PC-3 (cell line): ENCODE measurements at regions not wholly inside any gene's neighbourhood (a gene's known extent, or its start where the extent isn't known, plus 50 kb on each side); places are given as distances from the start of the nearest gene placed in this dataset.

ENCODE experiments used
- ATAC-seq: fragments of 200-7000 bp; cut with Tn5 transposase; 2 replicates; pipeline ENCODE4 v1.9.1; 2020; ENCODE audit warnings: mild to moderate bottlenecking, moderate library complexity
- BruUV-seq: library from RNA; stranded (reverse); fragments of 400-500 nt; replicated peaks from 2 replicates; lab custom pipeline; 2021; lab: Mats Ljungman, UMichigan
- CTCF ChIA-PET: fragments of 300-600 bp; sonication (Branson Sonifier 250); formaldehyde crosslinking; loops from one replicate; lab custom pipeline; 2022; ENCODE audit warnings: antibody characterized with exemption; lab: Charles Lee
- POLR2A ChIA-PET: fragments of 300-600 bp; sonication (Branson Sonifier 250); formaldehyde crosslinking; loops from one replicate; lab custom pipeline; 2022; ENCODE audit warnings: antibody characterized with exemption; ENCODE audit not compliant: unreplicated experiment; lab: Charles Lee
- DNase-seq: peaks from one replicate; pipeline ENCODE4 v3.0.0-alpha.2; 2015
- H2AFZ ChIP-seq: fragments of 300-600 bp; sonication (generic); 2 replicates; pipeline ENCODE4 v1.6.0; 2016; ENCODE audit warnings: antibody characterized with exemption, low read length
- H3F3A ChIP-seq: fragments of 300-600 bp; sonication (generic); one replicate; pipeline ENCODE4 v1.6.0; 2017; ENCODE audit warnings: antibody characterized with exemption, low read length, control low read depth, mild to moderate bottlenecking; ENCODE audit not compliant: unreplicated experiment
- H3K27ac ChIP-seq: fragments of 300-600 bp; sonication (generic); 2 replicates; pipeline ENCODE4 v1.5.1; 2016; ENCODE audit warnings: mild to moderate bottlenecking, low read length
- H3K27me3 ChIP-seq: fragments of 300-600 bp; sonication (generic); 2 replicates; pipeline ENCODE4 v1.6.1; 2016; ENCODE audit warnings: low read length, mixed read lengths
- H3K36me3 ChIP-seq: fragments of 300-600 bp; sonication (generic); 2 replicates; pipeline ENCODE4 v1.6.1; 2016; ENCODE audit warnings: low read depth, mixed run types, low read length, mixed read lengths
- H3K4me1 ChIP-seq: fragments of 300-600 bp; sonication (generic); 2 replicates; pipeline ENCODE4 v1.5.1; 2016; ENCODE audit warnings: low read length; ENCODE audit not compliant: insufficient read depth
- H3K4me2 ChIP-seq: fragments of 300-600 bp; sonication (generic); 2 replicates; pipeline ENCODE4 v1.6.0; 2016; ENCODE audit warnings: low read length
- H3K4me3 ChIP-seq: fragments of 300-600 bp; sonication (generic); 2 replicates; pipeline ENCODE4 v1.5.1; 2016; ENCODE audit warnings: mild to moderate bottlenecking, low read length, mixed read lengths
- H3K79me2 ChIP-seq: fragments of 300-600 bp; sonication (generic); 2 replicates; pipeline ENCODE4 v1.6.1; 2017; ENCODE audit warnings: low read length, mixed read lengths
- H3K9ac ChIP-seq: fragments of 300-600 bp; sonication (generic); 2 replicates; pipeline ENCODE4 v1.6.0; 2016; ENCODE audit warnings: mild to moderate bottlenecking, low read length
- H3K9me2 ChIP-seq: fragments of 300-600 bp; sonication (generic); replicated peaks from 2 replicates; pipeline ENCODE4 v1.6.1; 2016; ENCODE audit warnings: mixed run types, low read length, mixed read lengths
- H3K9me3 ChIP-seq: fragments of 300-600 bp; sonication (generic); 2 replicates; pipeline ENCODE4 v1.6.1; 2016; ENCODE audit warnings: low read length, mixed read lengths
- H4K20me1 ChIP-seq: fragments of 300-600 bp; sonication (generic); 2 replicates; pipeline ENCODE4 v1.6.1; 2016; ENCODE audit warnings: low read length, mixed read lengths
- CTCF ChIP-seq: fragments of 300-600 bp; sonication (generic); conservative IDR thresholded peaks from 2 replicates; pipeline ENCODE4 v1.5.1; 2017; ENCODE audit warnings: antibody characterized with exemption, low read depth, mild to moderate bottlenecking, low read length
- EZH2 ChIP-seq: fragments of 300-600 bp; sonication (generic); IDR thresholded peaks from one replicate; pipeline ENCODE4 v1.6.1; 2017; ENCODE audit warnings: antibody characterized with exemption, mild to moderate bottlenecking, low read length; ENCODE audit not compliant: unreplicated experiment
- EZH2phosphoT487 ChIP-seq: fragments of 300-600 bp; sonication (generic); IDR thresholded peaks from 2 replicates; pipeline ENCODE4 v1.6.1; 2018; ENCODE audit warnings: mild to moderate bottlenecking, antibody characterized with exemption, low read length, borderline replicate concordance
- intact Hi-C: fragments of 100-400 bp; cut with micrococcal nuclease; formaldehyde crosslinking; loops from 2 replicates; pipeline ENCODE4 v1.9.0; 2023

- intact Hi-C loops: no loop called here
- H4K20me1 ChIP-seq: no peaks in the 10 kb centered on the region
- DNase-seq (no peak), ATAC-seq (no peak)
- POLR2A ChIA-PET: no interaction called here
- H3K4me1 ChIP-seq: no peaks in the 10 kb centered on the region
- no peak overlapping the region for H2AFZ ChIP-seq
- H3F3A ChIP-seq: no peaks in the 10 kb centered on the region
- no peaks in the 10 kb centered on the region for H3K79me2 ChIP-seq
- no peaks in the 10 kb centered on the region for H3K9me2 ChIP-seq
- no peak overlapping the region for H3K4me2 ChIP-seq
- 0 out of 2 replicates have a peak, but pooled peaks cover 3% of the 10 kb centered on the region for H3K9me3 ChIP-seq
- CTCF ChIA-PET: no interaction called here
- no peaks in the 10 kb centered on the region for H3K27me3 ChIP-seq
- H3K36me3 ChIP-seq: no peaks in the 10 kb centered on the region
- no TSS peak for BruUV-seq
- TF ChIP-seq EZH2 (no peak), EZH2phosphoT487 (no peak), CTCF (no peak)
- no peak overlapping the region for H3K9ac ChIP-seq
- H3K4me3 ChIP-seq: no peak overlapping the region
- H3K27ac ChIP-seq: no peak overlapping the region
Observed at GRCh38 chr21:28078126-28078525, 914.6 kb downstream of the LTN1 start.

- TF ChIP-seq CTCF: no peak
- no peak for TF ChIP-seq EZH2
- no peak for TF ChIP-seq EZH2phosphoT487
- BruUV-seq: no TSS peak
- no peaks in the 10 kb centered on the region for H3K9me2 ChIP-seq
- H3K4me3 ChIP-seq: no peak overlapping the region
- no peaks in the 10 kb centered on the region for H3K36me3 ChIP-seq
- H3K4me2 ChIP-seq: no peak overlapping the region
- no peaks in the 10 kb centered on the region for H3F3A ChIP-seq
- H3K4me1 ChIP-seq: no peaks in the 10 kb centered on the region
- intact Hi-C loops: no loop called here
- no peak overlapping the region for H2AFZ ChIP-seq
- H3K27ac ChIP-seq: no peak overlapping the region
- no peaks in the 10 kb centered on the region for H4K20me1 ChIP-seq
- ChIA-PET CTCF (no interaction called here), POLR2A (no interaction called here)
- ATAC-seq (no peak), DNase-seq (no peak)
- H3K79me2 ChIP-seq: no peaks in the 10 kb centered on the region
- H3K9ac ChIP-seq: no peak overlapping the region
- 0 out of 2 replicates have a peak, but pooled peaks cover 3% of the 10 kb centered on the region for H3K9me3 ChIP-seq
- H3K27me3 ChIP-seq: no peaks in the 10 kb centered on the region
Observed at GRCh38 chr21:28074676-28075075, 918.0 kb downstream of the LTN1 start.

GRCh38 chr21:28072601-28073000 lies 920.1 kb downstream of the LTN1 start:
- no peak overlapping the region for H3K4me3 ChIP-seq
- H3K4me2 ChIP-seq: no peak overlapping the region
- no peaks in the 10 kb centered on the region for H3K36me3 ChIP-seq
- BruUV-seq: no TSS peak
- DNase-seq (no peak), ATAC-seq (no peak)
- TF ChIP-seq EZH2 (no peak), CTCF (no peak), EZH2phosphoT487 (no peak)
- intact Hi-C loops: no loop called here
- no peak overlapping the region for H2AFZ ChIP-seq
- no peaks in the 10 kb centered on the region for H3K4me1 ChIP-seq
- H3K9me3 ChIP-seq: 0 out of 2 replicates have a peak, but pooled peaks cover 3% of the 10 kb centered on the region
- H3F3A ChIP-seq: no peaks in the 10 kb centered on the region
- no peaks in the 10 kb centered on the region for H3K9me2 ChIP-seq
- no peaks in the 10 kb centered on the region for H4K20me1 ChIP-seq
- ChIA-PET POLR2A (no interaction called here), CTCF (no interaction called here)
- H3K27ac ChIP-seq: no peak overlapping the region
- H3K79me2 ChIP-seq: no peaks in the 10 kb centered on the region
- no peaks in the 10 kb centered on the region for H3K27me3 ChIP-seq
- H3K9ac ChIP-seq: no peak overlapping the region
